ENCODE measurements at regions not wholly inside any gene's neighbourhood (a gene's known extent, or its start where the extent isn't known, plus 50 kb on each side); places are given as distances from the start of the nearest gene placed in this dataset.

GRCh38 chr11:69357458-69358397, 63.8 kb downstream of the MYEOV start:
- POLR2A ChIA-PET (ENCODE audit: low non-redundant PET), result no interaction called here
- CTCF ChIA-PET, result no interaction called here
- DNase-seq (ENCODE audit: low spot score), result no peak
- TF ChIP-seq CTCF (conservative IDR thresholded peaks at IDR 0.05; ENCODE audit: low read depth), result no peak
- H3K27ac ChIP-seq, result no peak overlapping the region

GRCh38 chr11:69358398-69359020, 64.6 kb downstream of the MYEOV start:
- ChIA-PET CTCF (interaction anchor here (0.6 kb wide), 1 partner anchor 1014 kb away, joined by 4 read pairs; no protein-coding TSS in a partner anchor), POLR2A (ENCODE audit: low non-redundant PET) (no interaction called here)
- no peak for DNase-seq (ENCODE audit: low spot score)
- no peak for TF ChIP-seq CTCF (conservative IDR thresholded peaks at IDR 0.05; ENCODE audit: low read depth)
- no peak overlapping the region for H3K27ac ChIP-seq

GRCh38 chr11:69359735-69360480, 66.0 kb downstream of the MYEOV start:
- TF ChIP-seq CTCF (conservative IDR thresholded peaks at IDR 0.05; ENCODE audit: low read depth), result no peak
- ChIA-PET CTCF (no interaction called here), POLR2A (ENCODE audit: low non-redundant PET) (no interaction called here)
- DNase-seq (ENCODE audit: low spot score), result no peak
- H3K27ac ChIP-seq, result no peak overlapping the region; the same call in 1 of the 2 replicates

- peak overlapping the region; percentile 27; the same call in 1 of the 2 replicates for H3K27ac ChIP-seq
- ChIA-PET CTCF (no interaction called here), POLR2A (ENCODE audit: low non-redundant PET) (no interaction called here)
- DNase-seq (ENCODE audit: low spot score), result no peak
- no peak for TF ChIP-seq CTCF (conservative IDR thresholded peaks at IDR 0.05; ENCODE audit: low read depth)
Observed at GRCh38 chr11:69360606-69361005, 66.7 kb downstream of the MYEOV start.

- DNase-seq (ENCODE audit: low spot score), result no peak
- H3K27ac ChIP-seq, result peak overlapping the region; percentile 27; the same call in 1 of the 2 replicates
- ChIA-PET POLR2A (ENCODE audit: low non-redundant PET) (no interaction called here), CTCF (no interaction called here)
- no peak for TF ChIP-seq CTCF (conservative IDR thresholded peaks at IDR 0.05; ENCODE audit: low read depth)
Observed at GRCh38 chr11:69361048-69361447, 67.1 kb downstream of the MYEOV start.

GRCh38 chr11:69361466-69361865, 67.5 kb downstream of the MYEOV start:
- DNase-seq (ENCODE audit: low spot score), result no peak
- TF ChIP-seq CTCF (conservative IDR thresholded peaks at IDR 0.05; ENCODE audit: low read depth), result no peak
- ChIA-PET CTCF (interaction anchor here (0.8 kb wide), 1 partner anchor 9 kb away, joined by 4 read pairs; no protein-coding TSS in a partner anchor), POLR2A (ENCODE audit: low non-redundant PET) (no interaction called here)
- H3K27ac ChIP-seq, result no peak overlapping the region

Data from RWPE1 (cell line).